PC-9 (cell line): ENCODE measurements at regions not wholly inside any gene's neighbourhood (a gene's known extent, or its start where the extent isn't known, plus 50 kb on each side); places are given as distances from the start of the nearest gene placed in this dataset.

Source experiments
- BruUV-seq: library from RNA; stranded (reverse); fragments of 400-500 nt; replicated peaks from 2 replicates; lab custom pipeline; 2021; lab: Mats Ljungman, UMichigan
- CTCF ChIA-PET: fragments of 300-600 bp; sonication (Branson Sonifier 250); formaldehyde crosslinking; loops from one replicate; lab custom pipeline; 2022; ENCODE audit warnings: antibody characterized with exemption; lab: Charles Lee
- POLR2A ChIA-PET: fragments of 300-600 bp; sonication (Branson Sonifier 250); formaldehyde crosslinking; loops from one replicate; lab custom pipeline; 2022; ENCODE audit warnings: antibody characterized with exemption; ENCODE audit not compliant: unreplicated experiment; lab: Charles Lee
- DNase-seq, 2 experiments: peaks; one replicate each; pipeline versions ENCODE4 v3.0.0 to v3.0.0-alpha.2; 2015 to 2022; ENCODE audit warnings: mixed read lengths in 1 of 2
- H2AFZ ChIP-seq: fragments of 200-600 bp; sonication (generic); 2 replicates; pipeline ENCODE4 v1.8.1; 2017; ENCODE audit warnings: antibody characterized with exemption
- H3F3A ChIP-seq: fragments of 200-600 bp; sonication (generic); 2 replicates; pipeline ENCODE4 v1.8.1; 2017; ENCODE audit warnings: antibody characterized with exemption, mild to moderate bottlenecking, low read depth; ENCODE audit not compliant: insufficient read depth
- H3K27ac ChIP-seq: fragments of 200-600 bp; sonication (generic); 2 replicates; pipeline ENCODE4 v1.6.1; 2016; ENCODE audit warnings: mixed run types
- H3K27me3 ChIP-seq: fragments of 200-600 bp; sonication (generic); 2 replicates; pipeline ENCODE4 v1.6.1; 2016; ENCODE audit warnings: low read depth, mixed run types; ENCODE audit not compliant: insufficient read depth
- H3K36me3 ChIP-seq: fragments of 200-600 bp; sonication (generic); 2 replicates; pipeline ENCODE4 v1.6.1; 2016; ENCODE audit warnings: low read depth, mixed run types
- H3K4me1 ChIP-seq: fragments of 200-600 bp; sonication (generic); replicated peaks from 2 replicates; pipeline ENCODE4 v1.6.1; 2016; ENCODE audit warnings: mixed run types; ENCODE audit not compliant: insufficient read depth
- H3K4me2 ChIP-seq: fragments of 200-600 bp; sonication (generic); 2 replicates; pipeline ENCODE4 v1.6.1; 2017; ENCODE audit warnings: mixed run types
- H3K4me3 ChIP-seq: fragments of 200-600 bp; sonication (generic); 2 replicates; pipeline ENCODE4 v1.6.1; 2016; ENCODE audit warnings: mixed run types
- H3K79me2 ChIP-seq: fragments of 200-600 bp; sonication (generic); 2 replicates; pipeline ENCODE4 v1.6.1; 2017; ENCODE audit warnings: low read depth, mixed run types
- H3K9me2 ChIP-seq: fragments of 200-600 bp; sonication (generic); 2 replicates; pipeline ENCODE4 v1.8.1; 2017; ENCODE audit warnings: mild to moderate bottlenecking; ENCODE audit not compliant: insufficient read depth
- H3K9me3 ChIP-seq: fragments of 200-600 bp; sonication (generic); 2 replicates; pipeline ENCODE4 v1.8.1; 2016; ENCODE audit warnings: low read depth; ENCODE audit not compliant: insufficient read depth
- H4K20me1 ChIP-seq: fragments of 200-600 bp; sonication (generic); 2 replicates; pipeline ENCODE4 v1.8.1; 2017; ENCODE audit not compliant: insufficient read depth
- EZH2 ChIP-seq: fragments of 200-600 bp; sonication (generic); IDR thresholded peaks from 2 replicates; pipeline ENCODE4 v1.8.0; 2017; ENCODE audit warnings: antibody characterized with exemption, low read depth
- intact Hi-C: fragments of 100-400 bp; cut with micrococcal nuclease; formaldehyde crosslinking; loops from one replicate; pipeline ENCODE4 v1.10.0; 2022; ENCODE audit not compliant: unreplicated experiment
- TF ChIP-seq, protein P1 (sequence below): fragments of 200-600 bp; sonication (generic); conservative IDR thresholded peaks from 2 replicates; pipeline ENCODE4 v1.6.1; 2017; ENCODE audit warnings: mixed run types, antibody characterized with exemption, mild to moderate bottlenecking, moderate library complexity

DNA sequence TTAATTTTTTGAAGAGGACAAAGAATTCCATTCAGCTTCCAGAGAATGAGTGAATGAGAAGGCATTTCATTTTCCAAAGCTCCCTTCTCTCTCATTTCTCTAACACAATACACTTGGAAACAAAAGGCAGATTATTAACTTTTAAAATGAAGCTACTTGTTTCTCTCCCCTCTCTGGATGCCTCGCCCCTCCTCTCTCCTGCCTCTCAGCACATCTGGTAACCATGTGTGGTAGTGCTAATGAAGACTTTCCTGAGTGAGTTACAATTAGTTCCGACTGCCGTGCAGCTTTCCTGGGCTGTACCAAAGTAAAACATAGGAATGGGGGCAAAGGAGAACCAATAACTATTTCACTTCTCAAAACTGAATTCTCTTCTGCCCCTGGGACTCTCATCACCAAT is 84.7 kb upstream of the SOX5 start:
- intact Hi-C loops = no loop called here
- Histone ChIP-seq H2AFZ (no peak overlapping the region), H3K27ac (no peak overlapping the region), H3K36me3 (no peaks in the 10 kb centered on the region), H3K9me2 (no peaks in the 10 kb centered on the region), H3K4me2 (no peak overlapping the region), H3K9me3 (no peaks in the 10 kb centered on the region), H3K4me3 (no peak overlapping the region), H3F3A (no peaks in the 10 kb centered on the region), H3K27me3 (no peaks in the 10 kb centered on the region), H4K20me1 (no peaks in the 10 kb centered on the region), H3K79me2 (no peaks in the 10 kb centered on the region), H3K4me1 (no peaks in the 10 kb centered on the region)
- POLR2A ChIA-PET = no interaction called here
- CTCF ChIA-PET = no interaction called here
- TF ChIP-seq, protein P1, sequence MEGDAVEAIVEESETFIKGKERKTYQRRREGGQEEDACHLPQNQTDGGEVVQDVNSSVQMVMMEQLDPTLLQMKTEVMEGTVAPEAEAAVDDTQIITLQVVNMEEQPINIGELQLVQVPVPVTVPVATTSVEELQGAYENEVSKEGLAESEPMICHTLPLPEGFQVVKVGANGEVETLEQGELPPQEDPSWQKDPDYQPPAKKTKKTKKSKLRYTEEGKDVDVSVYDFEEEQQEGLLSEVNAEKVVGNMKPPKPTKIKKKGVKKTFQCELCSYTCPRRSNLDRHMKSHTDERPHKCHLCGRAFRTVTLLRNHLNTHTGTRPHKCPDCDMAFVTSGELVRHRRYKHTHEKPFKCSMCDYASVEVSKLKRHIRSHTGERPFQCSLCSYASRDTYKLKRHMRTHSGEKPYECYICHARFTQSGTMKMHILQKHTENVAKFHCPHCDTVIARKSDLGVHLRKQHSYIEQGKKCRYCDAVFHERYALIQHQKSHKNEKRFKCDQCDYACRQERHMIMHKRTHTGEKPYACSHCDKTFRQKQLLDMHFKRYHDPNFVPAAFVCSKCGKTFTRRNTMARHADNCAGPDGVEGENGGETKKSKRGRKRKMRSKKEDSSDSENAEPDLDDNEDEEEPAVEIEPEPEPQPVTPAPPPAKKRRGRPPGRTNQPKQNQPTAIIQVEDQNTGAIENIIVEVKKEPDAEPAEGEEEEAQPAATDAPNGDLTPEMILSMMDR = no peak
- no peak for TF ChIP-seq EZH2
- no peak for DNase-seq
- no TSS peak for BruUV-seq

DNA sequence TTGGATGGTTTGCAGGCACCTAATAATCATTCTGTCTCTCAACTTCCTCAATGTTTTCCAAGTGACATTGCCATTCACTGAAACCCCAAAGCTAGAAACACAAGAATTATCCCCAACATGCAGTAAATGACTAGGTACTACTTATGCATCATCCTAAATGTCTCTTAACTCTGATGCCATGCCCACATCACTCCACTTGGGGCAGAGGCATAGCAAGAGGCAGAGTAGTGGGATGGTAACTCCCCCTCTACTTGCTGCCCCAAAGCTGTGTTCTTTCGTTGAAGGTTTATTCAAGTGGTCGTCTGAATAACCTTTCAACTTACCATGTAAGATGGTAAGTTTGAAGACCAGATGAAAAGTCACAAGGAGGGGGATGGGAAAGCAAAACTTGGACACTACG is 77.9 kb upstream of the SOX5 start:
- Histone ChIP-seq H3K4me1 (no peaks in the 10 kb centered on the region), H3K9me3 (no peaks in the 10 kb centered on the region), H3K4me3 (no peak overlapping the region), H3K36me3 (no peaks in the 10 kb centered on the region), H2AFZ (no peak overlapping the region), H3K4me2 (no peak overlapping the region), H4K20me1 (no peaks in the 10 kb centered on the region), H3K27ac (no peak overlapping the region), H3K79me2 (no peaks in the 10 kb centered on the region), H3K27me3 (no peaks in the 10 kb centered on the region), H3K9me2 (no peaks in the 10 kb centered on the region), H3F3A (no peaks in the 10 kb centered on the region)
- ChIA-PET POLR2A (no interaction called here), CTCF (no interaction called here)
- TF ChIP-seq EZH2 = no peak
- TF ChIP-seq, protein P1 = no peak
- intact Hi-C loops = no loop called here
- DNase-seq = no peak
- BruUV-seq = no TSS peak

DNA sequence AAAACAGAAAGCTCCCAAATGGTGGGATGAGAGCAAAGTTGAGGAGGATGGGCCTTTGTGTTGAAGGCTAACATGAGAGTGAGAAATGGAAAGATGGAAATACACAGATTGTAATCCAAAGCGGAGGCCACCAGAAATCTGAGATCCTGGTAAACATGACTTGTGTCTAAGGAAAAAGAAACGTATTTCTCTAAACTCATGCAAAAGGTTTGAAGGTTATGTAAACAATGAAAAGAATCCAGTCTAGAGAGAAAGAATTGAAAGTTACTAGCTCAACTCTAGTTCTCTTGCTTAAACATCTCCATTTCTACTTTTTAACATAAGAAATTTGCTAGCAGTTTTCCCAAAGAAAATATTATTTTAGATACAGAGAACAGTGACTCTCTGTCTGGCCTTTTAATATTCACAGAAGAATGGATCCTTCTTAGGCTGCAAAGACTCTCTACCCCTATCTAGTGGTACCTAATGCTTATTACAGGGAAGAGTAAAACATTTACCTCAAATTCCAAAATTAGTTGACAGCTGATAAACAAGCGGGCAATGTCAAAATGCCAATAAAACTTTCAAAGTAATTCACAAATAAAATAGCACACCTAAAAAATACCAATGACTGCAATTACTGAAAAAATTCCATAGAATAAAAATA is 75.8 kb upstream of the SOX5 start:
- Histone ChIP-seq H3K9me2 (no peaks in the 10 kb centered on the region), H3K27ac (no peak overlapping the region), H3K4me2 (no peak overlapping the region), H3K27me3 (no peaks in the 10 kb centered on the region), H4K20me1 (no peaks in the 10 kb centered on the region), H3K36me3 (no peaks in the 10 kb centered on the region), H3K4me1 (no peaks in the 10 kb centered on the region), H3F3A (no peaks in the 10 kb centered on the region), H3K9me3 (no peaks in the 10 kb centered on the region), H3K4me3 (no peak overlapping the region), H2AFZ (no peak overlapping the region), H3K79me2 (no peaks in the 10 kb centered on the region)
- intact Hi-C loops = no loop called here
- no peak for DNase-seq
- no TSS peak for BruUV-seq
- CTCF ChIA-PET = no interaction called here
- TF ChIP-seq EZH2 = no peak
- TF ChIP-seq, protein P1 = peak; percentile 41; the same call in 1 of the 2 replicates
- POLR2A ChIA-PET = no interaction called here
